Cardiac muscle cell (in vitro differentiated cells and primary cell): ENCODE measurements at regions not wholly inside any gene's neighbourhood (a gene's known extent, or its start where the extent isn't known, plus 50 kb on each side); places are given as distances from the start of the nearest gene placed in this dataset.

Experiments used
- DNase-seq, 2 donors: peaks; one replicate each; pipeline versions ENCODE4 v3.0.0 to v3.0.0-alpha.2; 2010 to 2017; ENCODE audit warnings: low read depth in 1 of 2, low spot score in 1 of 2
- H3K27ac ChIP-seq: fragments of 200-600 bp; sonication (generic); 2 replicates; pipeline ENCODE4 v1.5.1; 2016
- H3K27me3 ChIP-seq: fragments of 200-600 bp; sonication (generic); 2 replicates; pipeline ENCODE4 v1.6.0; 2016; ENCODE audit warnings: control low read depth
- H3K36me3 ChIP-seq: fragments of 200-600 bp; sonication (generic); 2 replicates; pipeline ENCODE4 v1.5.1; 2016; ENCODE audit warnings: control low read depth
- H3K4me1 ChIP-seq: fragments of 200-600 bp; sonication (generic); 2 replicates; pipeline ENCODE4 v1.8.1; 2017; ENCODE audit warnings: low read depth, mild to moderate bottlenecking, mixed run types
- H3K4me3 ChIP-seq: fragments of 200-600 bp; sonication (generic); 2 replicates; pipeline ENCODE4 v1.5.1; 2016; ENCODE audit warnings: mild to moderate bottlenecking
- H3K9me3 ChIP-seq: fragments of 200-600 bp; sonication (generic); 2 replicates; pipeline ENCODE4 v1.5.1; 2017; ENCODE audit warnings: low read depth, mild to moderate bottlenecking, control low read depth
- TF ChIP-seq, protein P1 (sequence below): IDR thresholded peaks from 2 replicates; pipeline ENCODE4 v1.5.1; 2012; ENCODE audit warnings: low read depth, mild to moderate bottlenecking, low read length

DNA sequence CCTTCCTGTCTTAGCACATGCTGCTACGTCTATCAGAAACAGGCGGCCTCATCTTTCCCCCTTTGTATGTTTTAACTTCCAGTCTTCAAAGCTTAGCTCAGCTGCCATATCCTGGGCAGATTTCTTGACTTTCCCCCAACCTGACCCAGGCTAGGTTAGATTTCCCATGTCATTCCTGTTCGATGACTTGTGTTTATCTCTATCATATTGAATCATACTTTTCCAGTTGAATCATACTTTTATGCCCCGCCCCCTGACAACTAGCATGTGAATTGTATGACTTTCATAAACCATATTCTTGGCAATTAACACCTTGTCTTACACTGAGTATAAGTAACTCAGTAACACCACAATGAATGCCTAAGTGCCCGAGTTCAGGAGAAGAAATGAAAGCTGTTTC is 128.3 kb downstream of the CYRIA start:
- H3K27me3 ChIP-seq, result peaks cover 3% of the 10 kb centered on the region
- no peaks in the 10 kb centered on the region for H3K4me1 ChIP-seq
- H3K36me3 ChIP-seq, result no peaks in the 10 kb centered on the region
- no peak overlapping the region for H3K4me3 ChIP-seq
- TF ChIP-seq, protein P1, sequence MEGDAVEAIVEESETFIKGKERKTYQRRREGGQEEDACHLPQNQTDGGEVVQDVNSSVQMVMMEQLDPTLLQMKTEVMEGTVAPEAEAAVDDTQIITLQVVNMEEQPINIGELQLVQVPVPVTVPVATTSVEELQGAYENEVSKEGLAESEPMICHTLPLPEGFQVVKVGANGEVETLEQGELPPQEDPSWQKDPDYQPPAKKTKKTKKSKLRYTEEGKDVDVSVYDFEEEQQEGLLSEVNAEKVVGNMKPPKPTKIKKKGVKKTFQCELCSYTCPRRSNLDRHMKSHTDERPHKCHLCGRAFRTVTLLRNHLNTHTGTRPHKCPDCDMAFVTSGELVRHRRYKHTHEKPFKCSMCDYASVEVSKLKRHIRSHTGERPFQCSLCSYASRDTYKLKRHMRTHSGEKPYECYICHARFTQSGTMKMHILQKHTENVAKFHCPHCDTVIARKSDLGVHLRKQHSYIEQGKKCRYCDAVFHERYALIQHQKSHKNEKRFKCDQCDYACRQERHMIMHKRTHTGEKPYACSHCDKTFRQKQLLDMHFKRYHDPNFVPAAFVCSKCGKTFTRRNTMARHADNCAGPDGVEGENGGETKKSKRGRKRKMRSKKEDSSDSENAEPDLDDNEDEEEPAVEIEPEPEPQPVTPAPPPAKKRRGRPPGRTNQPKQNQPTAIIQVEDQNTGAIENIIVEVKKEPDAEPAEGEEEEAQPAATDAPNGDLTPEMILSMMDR, result no peak
- no peaks in the 10 kb centered on the region for H3K9me3 ChIP-seq
- DNase-seq, result no peak
- H3K27ac ChIP-seq, result no peak overlapping the region

DNA sequence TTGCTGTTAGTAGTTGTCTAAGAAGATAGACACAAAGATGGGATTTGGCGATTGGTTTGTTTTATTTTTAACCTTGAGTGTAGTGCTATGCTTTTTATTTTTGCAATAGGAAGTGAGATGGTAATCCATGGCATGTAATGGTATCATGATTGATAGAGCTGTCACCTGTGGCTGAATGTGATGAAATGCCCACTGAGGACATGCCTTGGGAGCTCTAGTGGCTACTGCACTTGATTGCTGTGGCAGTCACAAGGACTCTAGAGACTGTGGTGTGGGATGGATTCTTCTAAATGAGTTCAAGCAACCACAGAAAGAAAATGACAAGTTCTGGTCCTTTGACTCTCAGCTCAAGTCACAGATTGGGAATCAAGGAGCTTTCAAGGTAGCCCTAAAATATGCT is 139.4 kb downstream of the CYRIA start:
- TF ChIP-seq, protein P1, result no peak
- no peak for DNase-seq
- H3K36me3 ChIP-seq, result no peaks in the 10 kb centered on the region
- H3K9me3 ChIP-seq, result no peaks in the 10 kb centered on the region
- no peak overlapping the region for H3K27ac ChIP-seq
- H3K27me3 ChIP-seq, result no peaks in the 10 kb centered on the region
- peaks cover 18% of the 10 kb centered on the region for H3K4me1 ChIP-seq
- H3K4me3 ChIP-seq, result no peak overlapping the region

DNA sequence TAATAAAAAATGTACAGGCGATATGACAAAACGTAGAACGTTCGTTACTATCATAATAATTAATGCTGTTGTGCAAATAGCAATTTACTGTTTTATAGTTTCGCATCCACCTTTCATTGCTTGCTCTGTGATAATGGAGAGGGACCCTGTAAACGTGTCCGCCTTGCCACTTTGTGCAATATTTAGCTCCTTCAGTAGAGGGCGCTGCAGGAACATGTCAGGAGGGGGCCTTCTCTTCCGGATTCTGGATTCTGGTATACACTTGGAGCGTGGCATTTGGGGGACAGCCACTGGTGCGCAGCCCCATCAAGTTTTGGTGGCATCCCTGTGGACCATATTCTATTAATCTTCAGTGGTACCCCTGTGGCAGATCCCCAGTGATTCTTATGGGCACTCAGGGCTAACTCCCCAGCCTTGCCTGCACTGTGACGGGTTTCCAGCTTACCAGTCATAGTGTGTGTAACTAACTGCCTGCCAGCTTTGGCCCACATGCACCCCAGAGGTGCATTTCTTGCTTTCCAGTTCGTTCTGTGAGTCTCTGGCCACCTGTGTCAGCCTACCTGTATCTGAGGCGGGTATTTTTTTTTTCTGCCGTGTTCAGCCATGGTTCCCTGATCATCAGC is 140.3 kb downstream of the CYRIA start:
- TF ChIP-seq, protein P1, result peak; percentile 28
- DNase-seq, result peak in 1 of 2 donors; percentile 2
- H3K36me3 ChIP-seq, result no peaks in the 10 kb centered on the region

DNA sequence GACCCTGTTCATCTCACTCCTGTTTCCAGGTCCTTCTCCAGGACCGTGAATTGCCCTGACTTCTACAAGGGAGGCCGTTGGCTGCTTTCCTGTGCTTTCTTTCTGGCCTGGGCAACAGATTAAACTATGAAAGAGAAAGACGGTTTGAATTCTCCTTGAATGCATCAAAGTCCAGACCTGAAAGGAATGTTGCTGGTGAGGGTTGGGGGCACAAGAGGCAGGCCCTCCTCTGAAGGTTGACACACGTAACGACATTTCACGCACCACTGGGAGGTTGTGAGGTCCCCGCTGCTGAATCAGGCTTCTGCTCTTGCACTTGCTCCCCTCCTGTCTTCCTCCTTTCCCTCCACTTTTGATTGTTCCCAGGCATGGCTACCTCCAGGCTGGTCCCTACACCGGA is 141.9 kb downstream of the CYRIA start:
- Histone ChIP-seq H3K9me3 (no peaks in the 10 kb centered on the region), H3K27me3 (no peaks in the 10 kb centered on the region), H3K27ac (no peak overlapping the region), H3K36me3 (no peaks in the 10 kb centered on the region), H3K4me1 (peaks cover 18% of the 10 kb centered on the region), H3K4me3 (no peak overlapping the region)
- no peak for DNase-seq
- TF ChIP-seq, protein P1, result no peak

More for the DNA sequence above, 140.3 kb downstream of the CYRIA start:
- no peaks in the 10 kb centered on the region for H3K9me3 ChIP-seq
- no peaks in the 10 kb centered on the region for H3K27me3 ChIP-seq
- H3K4me3 ChIP-seq, result no peak overlapping the region
- no peak overlapping the region for H3K27ac ChIP-seq
- H3K4me1 ChIP-seq, result peaks cover 18% of the 10 kb centered on the region

DNA sequence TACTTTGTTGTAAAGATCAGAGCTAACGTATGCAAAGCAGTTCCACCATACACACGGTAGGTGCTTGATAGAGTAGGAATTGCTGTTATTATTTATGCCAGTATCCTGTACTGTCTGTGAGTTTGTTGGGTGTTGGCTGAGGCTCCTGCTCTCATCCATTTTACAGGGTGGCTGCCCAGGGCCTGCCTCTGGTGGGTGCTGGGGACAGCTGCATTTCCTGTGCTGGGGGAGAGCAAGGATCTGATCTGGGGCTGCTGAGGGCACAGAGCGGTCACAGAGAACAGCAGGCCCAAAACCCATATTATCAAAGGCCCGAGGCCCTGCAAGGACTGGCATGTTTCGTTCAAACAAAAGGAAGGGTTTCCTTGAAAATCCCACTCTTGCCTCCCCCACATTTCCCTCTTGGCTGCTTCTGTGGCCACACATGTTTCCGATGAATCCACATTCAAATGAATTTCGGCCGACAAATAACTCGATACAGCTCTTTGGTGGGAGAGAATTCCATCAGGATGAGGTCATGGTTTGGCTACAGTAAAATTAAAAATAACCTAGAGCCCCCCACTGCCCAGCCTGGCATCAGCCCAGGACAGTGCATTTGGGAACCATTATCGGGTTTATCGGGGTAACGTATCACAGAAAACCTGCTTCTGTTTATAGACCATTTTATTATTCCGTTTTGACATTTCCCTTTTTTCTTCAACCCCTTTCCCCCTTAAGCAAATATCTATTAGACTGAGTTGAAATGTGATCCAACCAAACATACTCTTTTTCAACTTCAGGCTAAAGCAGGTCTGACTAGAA is 143.4 kb downstream of the CYRIA start:
- peak; percentile 4 to 25 for DNase-seq
- no peaks in the 10 kb centered on the region for H3K36me3 ChIP-seq
- H3K27ac ChIP-seq, result peak overlapping the region; percentile 27
- no peaks in the 10 kb centered on the region for H3K9me3 ChIP-seq
- H3K4me1 ChIP-seq, result peaks cover 18% of the 10 kb centered on the region
- H3K4me3 ChIP-seq, result no peak overlapping the region
- H3K27me3 ChIP-seq, result no peaks in the 10 kb centered on the region
- TF ChIP-seq, protein P1, result no peak
